ENCODE measurements at regions not wholly inside any gene's neighbourhood (a gene's known extent, or its start where the extent isn't known, plus 50 kb on each side); places are given as distances from the start of the nearest gene placed in this dataset.

DNA sequence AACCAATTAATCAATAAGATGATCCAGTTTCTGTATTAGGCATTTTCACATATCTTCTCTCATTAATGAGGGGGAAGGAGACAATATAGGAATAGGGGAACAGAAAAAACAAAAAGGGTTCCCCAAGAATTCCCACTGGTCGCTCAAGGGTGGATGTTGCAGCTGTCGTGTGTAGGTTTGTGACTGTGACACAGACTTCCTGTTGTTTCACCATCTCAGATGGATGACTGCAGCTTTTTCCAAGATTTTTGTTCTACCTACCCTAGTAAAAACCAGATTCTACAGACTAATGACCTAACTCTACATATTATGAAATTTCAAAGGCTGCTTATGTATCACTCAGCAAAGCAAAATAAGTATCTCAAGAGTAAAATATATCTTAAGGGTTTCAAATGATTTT lies 73.7 kb upstream of the MB21D2 start (continued):
- TF ChIP-seq, protein P1, sequence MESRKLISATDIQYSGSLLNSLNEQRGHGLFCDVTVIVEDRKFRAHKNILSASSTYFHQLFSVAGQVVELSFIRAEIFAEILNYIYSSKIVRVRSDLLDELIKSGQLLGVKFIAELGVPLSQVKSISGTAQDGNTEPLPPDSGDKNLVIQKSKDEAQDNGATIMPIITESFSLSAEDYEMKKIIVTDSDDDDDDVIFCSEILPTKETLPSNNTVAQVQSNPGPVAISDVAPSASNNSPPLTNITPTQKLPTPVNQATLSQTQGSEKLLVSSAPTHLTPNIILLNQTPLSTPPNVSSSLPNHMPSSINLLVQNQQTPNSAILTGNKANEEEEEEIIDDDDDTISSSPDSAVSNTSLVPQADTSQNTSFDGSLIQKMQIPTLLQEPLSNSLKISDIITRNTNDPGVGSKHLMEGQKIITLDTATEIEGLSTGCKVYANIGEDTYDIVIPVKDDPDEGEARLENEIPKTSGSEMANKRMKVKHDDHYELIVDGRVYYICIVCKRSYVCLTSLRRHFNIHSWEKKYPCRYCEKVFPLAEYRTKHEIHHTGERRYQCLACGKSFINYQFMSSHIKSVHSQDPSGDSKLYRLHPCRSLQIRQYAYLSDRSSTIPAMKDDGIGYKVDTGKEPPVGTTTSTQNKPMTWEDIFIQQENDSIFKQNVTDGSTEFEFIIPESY (IDR thresholded peaks at IDR 0.05; ENCODE audit: borderline replicate concordance, low read depth), result no peak
- TF ChIP-seq TAF1 (IDR thresholded peaks at IDR 0.05; ENCODE audit: borderline replicate concordance, low read depth, low read length) (no peak), CHD2 (IDR thresholded peaks at IDR 0.05; ENCODE audit: low read length, partially characterized antibody) (no peak), NRF1 (IDR thresholded peaks at IDR 0.05; ENCODE audit: low read depth, low read length) (no peak)
- TF ChIP-seq, protein P2, sequence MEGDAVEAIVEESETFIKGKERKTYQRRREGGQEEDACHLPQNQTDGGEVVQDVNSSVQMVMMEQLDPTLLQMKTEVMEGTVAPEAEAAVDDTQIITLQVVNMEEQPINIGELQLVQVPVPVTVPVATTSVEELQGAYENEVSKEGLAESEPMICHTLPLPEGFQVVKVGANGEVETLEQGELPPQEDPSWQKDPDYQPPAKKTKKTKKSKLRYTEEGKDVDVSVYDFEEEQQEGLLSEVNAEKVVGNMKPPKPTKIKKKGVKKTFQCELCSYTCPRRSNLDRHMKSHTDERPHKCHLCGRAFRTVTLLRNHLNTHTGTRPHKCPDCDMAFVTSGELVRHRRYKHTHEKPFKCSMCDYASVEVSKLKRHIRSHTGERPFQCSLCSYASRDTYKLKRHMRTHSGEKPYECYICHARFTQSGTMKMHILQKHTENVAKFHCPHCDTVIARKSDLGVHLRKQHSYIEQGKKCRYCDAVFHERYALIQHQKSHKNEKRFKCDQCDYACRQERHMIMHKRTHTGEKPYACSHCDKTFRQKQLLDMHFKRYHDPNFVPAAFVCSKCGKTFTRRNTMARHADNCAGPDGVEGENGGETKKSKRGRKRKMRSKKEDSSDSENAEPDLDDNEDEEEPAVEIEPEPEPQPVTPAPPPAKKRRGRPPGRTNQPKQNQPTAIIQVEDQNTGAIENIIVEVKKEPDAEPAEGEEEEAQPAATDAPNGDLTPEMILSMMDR (IDR thresholded peaks at IDR 0.05), result no peak
- TF ChIP-seq, protein P3, sequence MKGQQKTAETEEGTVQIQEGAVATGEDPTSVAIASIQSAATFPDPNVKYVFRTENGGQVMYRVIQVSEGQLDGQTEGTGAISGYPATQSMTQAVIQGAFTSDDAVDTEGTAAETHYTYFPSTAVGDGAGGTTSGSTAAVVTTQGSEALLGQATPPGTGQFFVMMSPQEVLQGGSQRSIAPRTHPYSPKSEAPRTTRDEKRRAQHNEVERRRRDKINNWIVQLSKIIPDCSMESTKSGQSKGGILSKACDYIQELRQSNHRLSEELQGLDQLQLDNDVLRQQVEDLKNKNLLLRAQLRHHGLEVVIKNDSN (IDR thresholded peaks at IDR 0.05; ENCODE audit: borderline replicate concordance, low read depth), result no peak

- H3K4me1 ChIP-seq (ENCODE audit: control insufficient read depth in 1 of 2, insufficient read depth in 2 of 2, low read depth in 1 of 2, low read length in 1 of 2), result no peaks in the 10 kb centered on the region
- no peak overlapping the region for H3K4me2 ChIP-seq
- no peaks in the 10 kb centered on the region for H3K9me3 ChIP-seq
- no peak overlapping the region for H3K9ac ChIP-seq
- H4K20me1 ChIP-seq (ENCODE audit: insufficient read depth), result no peaks in the 10 kb centered on the region
- no peaks in the 10 kb centered on the region for H3K9me2 ChIP-seq
- no peaks in the 10 kb centered on the region for H3K79me2 ChIP-seq (ENCODE audit: insufficient read depth)
- H3K36me3 ChIP-seq (replicated peaks in 1 of 2; ENCODE audit: control insufficient read depth in 1 of 2, insufficient read depth in 2 of 2, low read length in 1 of 2), result no peaks in the 10 kb centered on the region
- no peaks in the 10 kb centered on the region for H3F3A ChIP-seq (replicated peaks; ENCODE audit: insufficient read depth)
- TF ChIP-seq FOSL2 (IDR thresholded peaks at IDR 0.05; ENCODE audit: borderline replicate concordance, low read depth) (no peak), FOXM1 (IDR thresholded peaks at IDR 0.05; ENCODE audit: low read depth) (no peak), GATA2 (CRISPR knock-in tag; IDR thresholded peaks at IDR 0.05) (no peak), TAF1 (IDR thresholded peaks at IDR 0.05; ENCODE audit: borderline replicate concordance, low read depth, low read length) (no peak), EP300 (IDR thresholded peaks at IDR 0.05; ENCODE audit: borderline replicate concordance in 1 of 2, low read depth in 1 of 2, low read length in 1 of 2) (no peak), TCF12 (IDR thresholded peaks at IDR 0.05) (no peak), TEAD4 (IDR thresholded peaks at IDR 0.05; ENCODE audit: borderline replicate concordance, insufficient read depth) (no peak), MXI1 (IDR thresholded peaks at IDR 0.05; ENCODE audit: low read depth, low read length) (no peak), EZH2phosphoT487 (IDR thresholded peaks at IDR 0.05; ENCODE audit: borderline replicate concordance, low read depth) (no peak), NRF1 (IDR thresholded peaks at IDR 0.05; ENCODE audit: low read depth, low read length) (no peak), MAX (IDR thresholded peaks at IDR 0.05; ENCODE audit: low read depth) (no peak)
- TF ChIP-seq, protein P4, sequence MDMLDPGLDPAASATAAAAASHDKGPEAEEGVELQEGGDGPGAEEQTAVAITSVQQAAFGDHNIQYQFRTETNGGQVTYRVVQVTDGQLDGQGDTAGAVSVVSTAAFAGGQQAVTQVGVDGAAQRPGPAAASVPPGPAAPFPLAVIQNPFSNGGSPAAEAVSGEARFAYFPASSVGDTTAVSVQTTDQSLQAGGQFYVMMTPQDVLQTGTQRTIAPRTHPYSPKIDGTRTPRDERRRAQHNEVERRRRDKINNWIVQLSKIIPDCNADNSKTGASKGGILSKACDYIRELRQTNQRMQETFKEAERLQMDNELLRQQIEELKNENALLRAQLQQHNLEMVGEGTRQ (IDR thresholded peaks at IDR 0.05; ENCODE audit: borderline replicate concordance, low read depth, low read length), result no peak
- TF ChIP-seq, protein P5, sequence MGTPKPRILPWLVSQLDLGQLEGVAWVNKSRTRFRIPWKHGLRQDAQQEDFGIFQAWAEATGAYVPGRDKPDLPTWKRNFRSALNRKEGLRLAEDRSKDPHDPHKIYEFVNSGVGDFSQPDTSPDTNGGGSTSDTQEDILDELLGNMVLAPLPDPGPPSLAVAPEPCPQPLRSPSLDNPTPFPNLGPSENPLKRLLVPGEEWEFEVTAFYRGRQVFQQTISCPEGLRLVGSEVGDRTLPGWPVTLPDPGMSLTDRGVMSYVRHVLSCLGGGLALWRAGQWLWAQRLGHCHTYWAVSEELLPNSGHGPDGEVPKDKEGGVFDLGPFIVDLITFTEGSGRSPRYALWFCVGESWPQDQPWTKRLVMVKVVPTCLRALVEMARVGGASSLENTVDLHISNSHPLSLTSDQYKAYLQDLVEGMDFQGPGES (IDR thresholded peaks at IDR 0.05; ENCODE audit: low read depth, low read length), result no peak
- no peak overlapping the region for H3K4me3 ChIP-seq (ENCODE audit: low read depth in 2 of 2, low read length in 1 of 2)
- ChIA-PET CTCF (interaction anchor here (0.9 to 1.1 kb wide), 2 partner anchors 175 to 179 kb away, joined by 3 to 5 read pairs; no protein-coding TSS in a partner anchor), POLR2A (no interaction called here)
- WGBS (ENCODE audit: low lambda C conversion rate), result 59% methylated on average over 6 of the region's 6 CpGs
- no peaks in the 10 kb centered on the region for H3K27me3 ChIP-seq (ENCODE audit: insufficient read depth)
- H2AFZ ChIP-seq (ENCODE audit: low read depth), result no peak overlapping the region
- DNase-seq, result no peak
- H3K27ac ChIP-seq (ENCODE audit: low read depth in 2 of 2, low read length in 1 of 2), result no peak overlapping the region
Measured at GRCh38 chr3:192992361-192992760, 74.7 kb upstream of the MB21D2 start.
